ENCODE measurements at regions not wholly inside any gene's neighbourhood (a gene's known extent, or its start where the extent isn't known, plus 50 kb on each side); places are given as distances from the start of the nearest gene placed in this dataset.

GRCh38 chr3:118541796-118542195, 492.9 kb downstream of the IGSF11 start:
- H3K27ac ChIP-seq: no peak overlapping the region
- no peak for TF ChIP-seq CTCF (IDR thresholded peaks at IDR 0.05)
- H3K36me3 ChIP-seq: no peaks in the 10 kb centered on the region
- H3K27me3 ChIP-seq: no peaks in the 10 kb centered on the region
- H3K9me3 ChIP-seq: no peaks in the 10 kb centered on the region
- intact Hi-C loops (cut with DNase I; ENCODE audit: low total_unique reads): no loop called here
- no peaks in the 10 kb centered on the region for H3K4me1 ChIP-seq
- no peak for DNase-seq
- no peak overlapping the region for H3K4me3 ChIP-seq

GRCh38 chr3:118543832-118544231, 490.8 kb downstream of the IGSF11 start:
- no peak for DNase-seq

GRCh38 chr3:118544458-118544857, 490.2 kb downstream of the IGSF11 start:
- intact Hi-C loops (cut with DNase I; ENCODE audit: low total_unique reads): no loop called here
- Histone ChIP-seq H3K4me3 (no peak overlapping the region), H3K27ac (no peak overlapping the region), H3K36me3 (no peaks in the 10 kb centered on the region), H3K4me1 (no peaks in the 10 kb centered on the region), H3K27me3 (no peaks in the 10 kb centered on the region), H3K9me3 (no peaks in the 10 kb centered on the region)
- no peak for TF ChIP-seq CTCF (IDR thresholded peaks at IDR 0.05)
- DNase-seq: no peak

More at GRCh38 chr3:118543832-118544231, 490.8 kb downstream of the IGSF11 start:
- H3K27me3 ChIP-seq: no peaks in the 10 kb centered on the region
- H3K4me3 ChIP-seq: no peak overlapping the region
- no peak for TF ChIP-seq CTCF (IDR thresholded peaks at IDR 0.05)
- H3K9me3 ChIP-seq: no peaks in the 10 kb centered on the region
- H3K36me3 ChIP-seq: no peaks in the 10 kb centered on the region
- no peak overlapping the region for H3K27ac ChIP-seq
- H3K4me1 ChIP-seq: no peaks in the 10 kb centered on the region
- intact Hi-C loops (cut with DNase I; ENCODE audit: low total_unique reads): no loop called here

GRCh38 chr3:118548434-118548833, 486.2 kb downstream of the IGSF11 start:
- H3K4me3 ChIP-seq: no peak overlapping the region
- H3K27ac ChIP-seq: no peak overlapping the region
- H3K4me1 ChIP-seq: no peaks in the 10 kb centered on the region
- no peak for TF ChIP-seq CTCF (IDR thresholded peaks at IDR 0.05)
- H3K9me3 ChIP-seq: no peaks in the 10 kb centered on the region
- intact Hi-C loops (cut with DNase I; ENCODE audit: low total_unique reads): no loop called here
- H3K36me3 ChIP-seq: no peaks in the 10 kb centered on the region
- no peak for DNase-seq
- no peaks in the 10 kb centered on the region for H3K27me3 ChIP-seq

GRCh38 chr3:118550122-118550521, 484.5 kb downstream of the IGSF11 start:
- intact Hi-C loops (cut with DNase I; ENCODE audit: low total_unique reads): no loop called here
- DNase-seq: no peak
- Histone ChIP-seq H3K27ac (no peak overlapping the region), H3K9me3 (no peaks in the 10 kb centered on the region), H3K4me1 (no peaks in the 10 kb centered on the region), H3K36me3 (no peaks in the 10 kb centered on the region), H3K27me3 (no peaks in the 10 kb centered on the region), H3K4me3 (no peak overlapping the region)
- TF ChIP-seq CTCF (IDR thresholded peaks at IDR 0.05): no peak

- H3K36me3 ChIP-seq: no peaks in the 10 kb centered on the region
- H3K4me1 ChIP-seq: no peaks in the 10 kb centered on the region
- intact Hi-C loops (cut with DNase I; ENCODE audit: low total_unique reads): no loop called here
- no peaks in the 10 kb centered on the region for H3K9me3 ChIP-seq
- H3K4me3 ChIP-seq: no peak overlapping the region
- DNase-seq: no peak
- no peak for TF ChIP-seq CTCF (IDR thresholded peaks at IDR 0.05)
- H3K27me3 ChIP-seq: no peaks in the 10 kb centered on the region
- H3K27ac ChIP-seq: no peak overlapping the region
These were observed 484.1 kb downstream of the IGSF11 start for GRCh38 chr3:118550556-118550955.
